Suprapubic skin (tissue), 4 donors: ENCODE measurements at regions not wholly inside any gene's neighbourhood (a gene's known extent, or its start where the extent isn't known, plus 50 kb on each side); places are given as distances from the start of the nearest gene placed in this dataset.

Experiments used
- POLR2A ChIP-seq, 2 donors: fragments of 450-650 bp; IDR thresholded peaks; one replicate each; pipeline ENCODE4 v1.6.1; 2017; ENCODE audit warnings: antibody characterized with exemption in 2 of 2, mild to moderate bottlenecking in 2 of 2, moderate library complexity in 2 of 2
- POLR2AphosphoS5 ChIP-seq, 3 donors: sonication (generic); formaldehyde crosslinking; IDR thresholded peaks; one replicate each; pipeline ENCODE4 v1.6.1; 2017; ENCODE audit warnings: antibody characterized with exemption in 3 of 3
- TF ChIP-seq, protein P1 (sequence below), 2 donors: fragments of 200-600 bp in 1 of 2; fragments of 450-650 bp in 1 of 2; sonication (generic) in 1 of 2; IDR thresholded peaks; one replicate each; pipeline ENCODE4 v1.5.1; 2016 to 2019; ENCODE audit warnings: antibody characterized with exemption in 2 of 2, mild to moderate bottlenecking in 1 of 2, moderate library complexity in 1 of 2

DNA sequence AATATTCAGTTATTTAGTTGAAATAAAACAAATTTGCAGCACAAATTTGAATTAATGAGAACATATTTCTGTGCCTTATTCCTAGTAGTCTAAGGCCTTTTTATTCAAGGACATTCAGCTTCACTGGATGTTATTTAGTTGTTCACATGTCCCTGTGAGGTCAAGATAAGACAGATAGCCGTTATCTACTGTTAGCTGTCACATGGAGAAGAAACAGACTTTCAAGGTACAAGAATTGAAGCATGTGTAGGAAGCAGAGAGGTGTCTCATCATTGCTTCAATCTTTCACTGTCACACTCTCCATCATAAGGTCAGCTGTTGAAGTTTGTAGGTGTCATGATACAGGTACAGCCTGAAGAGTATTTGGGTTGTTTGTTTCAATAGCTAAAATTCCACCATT, 112.9 kb upstream of the JAG1 start:
- TF ChIP-seq, protein P1, sequence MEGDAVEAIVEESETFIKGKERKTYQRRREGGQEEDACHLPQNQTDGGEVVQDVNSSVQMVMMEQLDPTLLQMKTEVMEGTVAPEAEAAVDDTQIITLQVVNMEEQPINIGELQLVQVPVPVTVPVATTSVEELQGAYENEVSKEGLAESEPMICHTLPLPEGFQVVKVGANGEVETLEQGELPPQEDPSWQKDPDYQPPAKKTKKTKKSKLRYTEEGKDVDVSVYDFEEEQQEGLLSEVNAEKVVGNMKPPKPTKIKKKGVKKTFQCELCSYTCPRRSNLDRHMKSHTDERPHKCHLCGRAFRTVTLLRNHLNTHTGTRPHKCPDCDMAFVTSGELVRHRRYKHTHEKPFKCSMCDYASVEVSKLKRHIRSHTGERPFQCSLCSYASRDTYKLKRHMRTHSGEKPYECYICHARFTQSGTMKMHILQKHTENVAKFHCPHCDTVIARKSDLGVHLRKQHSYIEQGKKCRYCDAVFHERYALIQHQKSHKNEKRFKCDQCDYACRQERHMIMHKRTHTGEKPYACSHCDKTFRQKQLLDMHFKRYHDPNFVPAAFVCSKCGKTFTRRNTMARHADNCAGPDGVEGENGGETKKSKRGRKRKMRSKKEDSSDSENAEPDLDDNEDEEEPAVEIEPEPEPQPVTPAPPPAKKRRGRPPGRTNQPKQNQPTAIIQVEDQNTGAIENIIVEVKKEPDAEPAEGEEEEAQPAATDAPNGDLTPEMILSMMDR (IDR thresholded peaks at IDR 0.05): no peak
- TF ChIP-seq POLR2AphosphoS5 (IDR thresholded peaks at IDR 0.05) (no peak), POLR2A (IDR thresholded peaks at IDR 0.05) (no peak)
